ENCODE measurements at regions not wholly inside any gene's neighbourhood (a gene's known extent, or its start where the extent isn't known, plus 50 kb on each side); places are given as distances from the start of the nearest gene placed in this dataset.

DNA sequence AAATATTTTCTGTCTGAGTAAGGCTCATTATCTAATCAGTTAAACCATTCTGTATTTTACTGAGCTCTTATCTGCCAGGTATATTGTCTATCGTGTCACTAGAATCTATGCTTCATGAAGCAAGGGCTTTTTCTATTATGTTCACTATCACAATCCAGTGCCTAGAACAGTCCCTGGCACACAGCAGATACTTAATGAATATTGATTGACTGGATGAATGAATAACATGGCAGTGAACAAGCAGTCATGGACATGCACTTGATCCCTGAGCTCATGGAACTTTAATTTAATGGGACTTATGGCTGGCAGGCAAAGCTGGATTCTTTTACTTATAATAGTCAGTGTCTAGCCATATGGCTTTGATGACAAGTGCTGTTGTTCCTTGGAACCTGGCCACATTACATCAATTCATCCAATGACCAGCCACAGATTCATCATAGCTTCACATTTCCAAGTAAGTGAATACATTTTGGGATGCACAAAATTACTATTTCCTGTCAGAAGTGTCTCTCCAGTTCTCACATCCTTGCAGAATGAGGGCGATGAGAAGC, 214.8 kb downstream of the COG6 start:
- Histone ChIP-seq H3K9me3 (ENCODE audit: insufficient read depth, low read depth, low read length) (no peaks in the 10 kb centered on the region), H3K79me2 (ENCODE audit: control insufficient read depth, insufficient read depth, low read length, poor library complexity) (no peaks in the 10 kb centered on the region), H2AFZ (ENCODE audit: insufficient read depth, low read length, poor library complexity) (no peak overlapping the region), H4K91ac (ENCODE audit: low read depth, low read length) (no peak overlapping the region), H3K4me3 (ENCODE audit: low read depth, low read length) (no peak overlapping the region), H2BK5ac (ENCODE audit: low read depth, low read length, poor library complexity) (no peak overlapping the region), H4K8ac (ENCODE audit: low read depth, low read length) (no peak overlapping the region), H2BK120ac (ENCODE audit: insufficient read depth, low read length, poor library complexity) (no peak overlapping the region), H2BK12ac (ENCODE audit: low read length) (no peak overlapping the region), H3K9ac (ENCODE audit: low read length) (no peak overlapping the region), H4K12ac (ENCODE audit: low read depth, low read length) (no peak overlapping the region), H3K79me1 (ENCODE audit: low read length) (no peaks in the 10 kb centered on the region), H3K4ac (ENCODE audit: low read depth, low read length) (no peak overlapping the region), H3K4me2 (ENCODE audit: low read length) (no peak overlapping the region), H2AK5ac (ENCODE audit: low read length) (no peak overlapping the region), H3K27me3 (ENCODE audit: insufficient read depth, low read length) (no peaks in the 10 kb centered on the region), H3K4me1 (ENCODE audit: control insufficient read depth in 1 of 2, insufficient read depth in 2 of 2, low read length in 2 of 2) (no peaks in the 10 kb centered on the region), H3K18ac (ENCODE audit: low read length) (no peak overlapping the region), H3K27ac (ENCODE audit: low read depth, low read length) (no peak overlapping the region), H3K36me3 (ENCODE audit: control insufficient read depth in 1 of 2, insufficient read depth in 2 of 2, low read length in 2 of 2) (no peaks in the 10 kb centered on the region), H3K23ac (ENCODE audit: low read length) (no peak overlapping the region), H3K14ac (ENCODE audit: low read length) (no peak overlapping the region)
- WGBS (ENCODE audit: extremely low coverage, insufficient coverage, insufficient read length): no CpG with 5 or more reads among the region's 2 CpGs
- no peak for DNase-seq

DNA sequence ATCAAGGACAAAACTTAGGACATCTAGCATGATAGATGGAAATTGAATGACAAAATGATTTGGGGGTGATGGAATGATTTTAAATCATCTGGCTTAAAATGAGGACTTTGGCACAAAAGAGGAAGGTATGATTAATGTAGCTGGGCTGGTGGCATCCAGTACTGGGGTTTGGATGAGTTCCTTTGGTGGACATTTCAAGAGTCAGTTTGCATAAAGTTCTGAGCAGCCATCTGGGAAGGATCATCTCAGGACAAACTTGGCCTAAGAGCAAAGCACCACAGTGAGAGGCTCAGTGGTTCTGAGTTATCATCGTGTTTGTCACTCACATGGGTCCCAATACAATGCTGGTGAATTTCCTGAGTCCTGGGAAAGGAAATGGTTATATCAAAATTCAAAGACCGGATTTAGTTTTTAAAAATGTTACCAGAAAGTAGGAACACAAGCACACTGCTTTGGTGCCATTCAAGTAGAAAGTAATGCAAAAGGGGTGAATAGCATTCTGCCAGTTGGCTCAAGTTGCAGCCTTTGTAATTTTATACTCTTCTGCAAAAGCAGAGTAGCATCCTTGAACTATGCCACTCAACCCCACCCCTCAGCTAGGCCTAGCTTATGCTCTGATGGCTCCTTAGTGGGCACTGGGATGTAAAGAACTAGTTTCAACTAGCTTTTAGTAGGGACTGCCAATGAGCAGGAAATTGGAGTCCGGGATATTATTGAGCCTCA, 219.0 kb downstream of the COG6 start:
- no peaks in the 10 kb centered on the region for H3K4me1 ChIP-seq (ENCODE audit: control insufficient read depth in 1 of 2, insufficient read depth in 2 of 2, low read length in 2 of 2)
- no peak overlapping the region for H3K18ac ChIP-seq (ENCODE audit: low read length)
- no peak overlapping the region for H2BK120ac ChIP-seq (ENCODE audit: insufficient read depth, low read length, poor library complexity)
- H3K9ac ChIP-seq (ENCODE audit: low read length): no peak overlapping the region
- no peak overlapping the region for H3K4ac ChIP-seq (ENCODE audit: low read depth, low read length)
- no peak for DNase-seq
- no peaks in the 10 kb centered on the region for H3K79me2 ChIP-seq (ENCODE audit: control insufficient read depth, insufficient read depth, low read length, poor library complexity)
- no peak overlapping the region for H4K91ac ChIP-seq (ENCODE audit: low read depth, low read length)
- H3K23ac ChIP-seq (ENCODE audit: low read length): no peak overlapping the region
- no peak overlapping the region for H2BK5ac ChIP-seq (ENCODE audit: low read depth, low read length, poor library complexity)
- no CpG with 5 or more reads among the region's 3 CpGs for WGBS (ENCODE audit: extremely low coverage, insufficient coverage, insufficient read length)
- H4K12ac ChIP-seq (ENCODE audit: low read depth, low read length): no peak overlapping the region
- no peak overlapping the region for H3K4me3 ChIP-seq (ENCODE audit: low read depth, low read length)
- H3K79me1 ChIP-seq (ENCODE audit: low read length): no peaks in the 10 kb centered on the region
- no peaks in the 10 kb centered on the region for H3K36me3 ChIP-seq (ENCODE audit: control insufficient read depth in 1 of 2, insufficient read depth in 2 of 2, low read length in 2 of 2)
- H4K8ac ChIP-seq (ENCODE audit: low read depth, low read length): no peak overlapping the region
- H2AK5ac ChIP-seq (ENCODE audit: low read length): no peak overlapping the region
- H3K27me3 ChIP-seq (ENCODE audit: insufficient read depth, low read length): no peaks in the 10 kb centered on the region
- no peak overlapping the region for H3K14ac ChIP-seq (ENCODE audit: low read length)
- H3K9me3 ChIP-seq (ENCODE audit: insufficient read depth, low read depth, low read length): no peaks in the 10 kb centered on the region
- no peak overlapping the region for H2AFZ ChIP-seq (ENCODE audit: insufficient read depth, low read length, poor library complexity)
- H3K27ac ChIP-seq (ENCODE audit: low read depth, low read length): no peak overlapping the region
- no peak overlapping the region for H2BK12ac ChIP-seq (ENCODE audit: low read length)
- no peak overlapping the region for H3K4me2 ChIP-seq (ENCODE audit: low read length)

DNA sequence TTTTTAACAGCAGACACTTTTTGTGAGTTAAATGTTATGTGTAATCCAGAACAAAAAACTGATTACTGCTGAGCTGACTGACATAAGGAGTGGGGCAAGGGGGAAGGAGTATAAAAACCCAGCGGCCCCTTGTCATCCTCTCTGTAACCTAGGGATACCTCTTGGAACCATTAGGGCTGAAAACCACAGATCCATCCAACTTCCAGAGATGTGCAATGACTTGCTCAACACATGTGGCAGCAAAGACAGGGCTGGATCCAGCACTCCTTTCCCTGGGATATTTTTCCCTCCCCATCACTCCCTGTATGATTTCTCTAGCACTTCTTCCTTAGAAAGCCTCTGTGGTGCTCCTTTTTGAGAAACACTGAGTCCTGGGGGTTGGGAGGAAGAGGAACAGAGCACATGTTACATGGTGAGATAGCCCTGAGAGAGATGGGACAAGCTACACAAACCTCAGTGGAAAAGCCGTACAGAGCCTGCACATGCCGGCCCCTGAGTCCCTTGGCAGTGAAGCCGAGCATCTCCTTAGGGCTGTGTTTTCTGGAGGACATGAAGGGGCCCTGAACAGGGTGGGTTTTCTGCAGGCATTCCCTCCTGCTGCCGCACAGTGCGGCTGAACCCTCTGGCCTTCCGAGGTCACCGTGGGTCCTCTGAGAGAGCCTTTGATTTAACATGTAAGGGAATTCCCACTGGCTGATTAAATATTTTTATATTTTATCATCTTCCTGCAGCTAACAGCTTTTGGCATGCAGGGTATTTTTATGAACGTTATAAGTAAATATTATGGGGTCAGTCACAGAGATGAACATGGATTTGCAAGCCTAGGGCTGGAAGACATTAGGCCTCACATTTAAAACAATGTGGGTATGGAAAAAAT, 219.9 kb downstream of the COG6 start:
- no peak overlapping the region for H3K27ac ChIP-seq (ENCODE audit: low read depth, low read length)
- H2BK120ac ChIP-seq (ENCODE audit: insufficient read depth, low read length, poor library complexity): no peak overlapping the region
- no peak overlapping the region for H3K4me2 ChIP-seq (ENCODE audit: low read length)
- H4K91ac ChIP-seq (ENCODE audit: low read depth, low read length): peak overlapping the region; percentile 19
- H3K14ac ChIP-seq (ENCODE audit: low read length): no peak overlapping the region
- H2BK12ac ChIP-seq (ENCODE audit: low read length): no peak overlapping the region
- H3K36me3 ChIP-seq (ENCODE audit: control insufficient read depth in 1 of 2, insufficient read depth in 2 of 2, low read length in 2 of 2): no peaks in the 10 kb centered on the region
- no peaks in the 10 kb centered on the region for H3K27me3 ChIP-seq (ENCODE audit: insufficient read depth, low read length)
- no peak overlapping the region for H3K4me3 ChIP-seq (ENCODE audit: low read depth, low read length)
- H3K79me1 ChIP-seq (ENCODE audit: low read length): no peaks in the 10 kb centered on the region
- H3K4ac ChIP-seq (ENCODE audit: low read depth, low read length): no peak overlapping the region
- no peak overlapping the region for H4K12ac ChIP-seq (ENCODE audit: low read depth, low read length)
- no peaks in the 10 kb centered on the region for H3K9me3 ChIP-seq (ENCODE audit: insufficient read depth, low read depth, low read length)
- H2AK5ac ChIP-seq (ENCODE audit: low read length): no peak overlapping the region
- H4K8ac ChIP-seq (ENCODE audit: low read depth, low read length): no peak overlapping the region
- no peaks in the 10 kb centered on the region for H3K4me1 ChIP-seq (ENCODE audit: control insufficient read depth in 1 of 2, insufficient read depth in 2 of 2, low read length in 2 of 2)
- H3K23ac ChIP-seq (ENCODE audit: low read length): no peak overlapping the region
- H2AFZ ChIP-seq (ENCODE audit: insufficient read depth, low read length, poor library complexity): no peak overlapping the region
- H2BK5ac ChIP-seq (ENCODE audit: low read depth, low read length, poor library complexity): no peak overlapping the region
- DNase-seq: no peak
- WGBS (ENCODE audit: extremely low coverage, insufficient coverage, insufficient read length): no CpG with 5 or more reads among the region's 9 CpGs
- H3K18ac ChIP-seq (ENCODE audit: low read length): no peak overlapping the region
- H3K9ac ChIP-seq (ENCODE audit: low read length): peak overlapping the region; percentile 52
- no peaks in the 10 kb centered on the region for H3K79me2 ChIP-seq (ENCODE audit: control insufficient read depth, insufficient read depth, low read length, poor library complexity)

DNA sequence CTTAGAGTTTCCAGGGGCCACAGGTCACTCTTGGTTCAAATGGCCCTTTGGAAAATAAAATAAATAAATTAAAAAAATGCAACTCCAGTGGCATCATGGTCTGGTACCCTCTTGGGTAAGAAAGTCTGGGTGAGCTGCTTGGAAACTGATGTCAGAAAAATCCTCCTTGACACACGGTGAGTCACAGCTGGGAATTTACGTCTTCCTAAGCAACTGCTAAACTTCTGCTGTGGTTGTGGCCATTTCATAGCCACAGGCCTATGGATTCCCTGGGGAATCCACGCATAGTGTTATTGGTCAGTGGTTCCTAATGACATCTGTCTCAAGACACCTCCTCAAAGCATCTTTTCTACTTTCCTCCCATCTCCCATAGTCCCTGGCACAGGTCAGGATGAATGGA, 220.8 kb downstream of the COG6 start:
- H3K9ac ChIP-seq (ENCODE audit: low read length): no peak overlapping the region
- no peaks in the 10 kb centered on the region for H3K27me3 ChIP-seq (ENCODE audit: insufficient read depth, low read length)
- no peaks in the 10 kb centered on the region for H3K79me2 ChIP-seq (ENCODE audit: control insufficient read depth, insufficient read depth, low read length, poor library complexity)
- peak in 1 of 2 donors; percentile 4 for DNase-seq
- H4K12ac ChIP-seq (ENCODE audit: low read depth, low read length): no peak overlapping the region
- H3K14ac ChIP-seq (ENCODE audit: low read length): no peak overlapping the region
- H3K4me3 ChIP-seq (ENCODE audit: low read depth, low read length): no peak overlapping the region
- H3K4me1 ChIP-seq (ENCODE audit: control insufficient read depth in 1 of 2, insufficient read depth in 2 of 2, low read length in 2 of 2): no peaks in the 10 kb centered on the region
- no peaks in the 10 kb centered on the region for H3K79me1 ChIP-seq (ENCODE audit: low read length)
- no peak overlapping the region for H4K91ac ChIP-seq (ENCODE audit: low read depth, low read length)
- H2BK5ac ChIP-seq (ENCODE audit: low read depth, low read length, poor library complexity): no peak overlapping the region
- no peaks in the 10 kb centered on the region for H3K36me3 ChIP-seq (ENCODE audit: control insufficient read depth in 1 of 2, insufficient read depth in 2 of 2, low read length in 2 of 2)
- H3K4me2 ChIP-seq (ENCODE audit: low read length): no peak overlapping the region
- no peak overlapping the region for H2AK5ac ChIP-seq (ENCODE audit: low read length)
- H3K23ac ChIP-seq (ENCODE audit: low read length): no peak overlapping the region
- no peak overlapping the region for H4K8ac ChIP-seq (ENCODE audit: low read depth, low read length)
- no peaks in the 10 kb centered on the region for H3K9me3 ChIP-seq (ENCODE audit: insufficient read depth, low read depth, low read length)
- no CpG with 5 or more reads among the region's 3 CpGs for WGBS (ENCODE audit: extremely low coverage, insufficient coverage, insufficient read length)
- H3K4ac ChIP-seq (ENCODE audit: low read depth, low read length): no peak overlapping the region
- H3K18ac ChIP-seq (ENCODE audit: low read length): no peak overlapping the region
- no peak overlapping the region for H3K27ac ChIP-seq (ENCODE audit: low read depth, low read length)
- H2BK120ac ChIP-seq (ENCODE audit: insufficient read depth, low read length, poor library complexity): no peak overlapping the region
- no peak overlapping the region for H2AFZ ChIP-seq (ENCODE audit: insufficient read depth, low read length, poor library complexity)
- H2BK12ac ChIP-seq (ENCODE audit: low read length): no peak overlapping the region

Measured in trophoblast cell (in vitro differentiated cells and primary cell).